Central memory CD8-positive, alpha-beta T cell (primary cell): ENCODE measurements at regions not wholly inside any gene's neighbourhood (a gene's known extent, or its start where the extent isn't known, plus 50 kb on each side); places are given as distances from the start of the nearest gene placed in this dataset.
"Not testable (repeated sequence)": the region's sequence is repeated elsewhere in the genome, so short reads cannot be mapped to it uniquely, and the experiment has no call there.

ENCODE experiments used
- ATAC-seq: fragments of 150-1000 bp; cut with Tn5 transposase; replicated peaks from 2 replicates; pipeline ENCODE4 v1.10.0; 2022; ENCODE audit warnings: mild to moderate bottlenecking, moderate FRiP score, moderate number of reproducible peaks; ENCODE audit not compliant: poor library complexity, severe bottlenecking; ENCODE audit errors: extremely low read depth
- DNase-seq, 2 donors: peaks; one replicate each; pipeline ENCODE4 v3.0.0; 2021; ENCODE audit warnings: low spot score in 2 of 2
- H3K27ac Mint-ChIP-seq: one replicate; pipeline ENCODE4 v1.8.0; 2022; ENCODE audit warnings: low read depth, mild to moderate bottlenecking, moderate library complexity, mixed read lengths
- H3K27me3 Mint-ChIP-seq: one replicate; pipeline ENCODE4 v1.8.0; 2022; ENCODE audit warnings: mixed read lengths
- H3K36me3 Mint-ChIP-seq: one replicate; pipeline ENCODE4 v1.8.0; 2022; ENCODE audit warnings: mild to moderate bottlenecking, moderate library complexity, mixed read lengths; ENCODE audit not compliant: insufficient read depth
- H3K4me1 Mint-ChIP-seq: one replicate; pipeline ENCODE4 v1.8.0; 2022; ENCODE audit warnings: mixed read lengths
- H3K4me3 Mint-ChIP-seq: one replicate; pipeline ENCODE4 v1.8.0; 2022; ENCODE audit warnings: mild to moderate bottlenecking, moderate library complexity, mixed read lengths
- H3K9me3 Mint-ChIP-seq: one replicate; pipeline ENCODE4 v1.8.0; 2022; ENCODE audit warnings: mixed read lengths

DNA sequence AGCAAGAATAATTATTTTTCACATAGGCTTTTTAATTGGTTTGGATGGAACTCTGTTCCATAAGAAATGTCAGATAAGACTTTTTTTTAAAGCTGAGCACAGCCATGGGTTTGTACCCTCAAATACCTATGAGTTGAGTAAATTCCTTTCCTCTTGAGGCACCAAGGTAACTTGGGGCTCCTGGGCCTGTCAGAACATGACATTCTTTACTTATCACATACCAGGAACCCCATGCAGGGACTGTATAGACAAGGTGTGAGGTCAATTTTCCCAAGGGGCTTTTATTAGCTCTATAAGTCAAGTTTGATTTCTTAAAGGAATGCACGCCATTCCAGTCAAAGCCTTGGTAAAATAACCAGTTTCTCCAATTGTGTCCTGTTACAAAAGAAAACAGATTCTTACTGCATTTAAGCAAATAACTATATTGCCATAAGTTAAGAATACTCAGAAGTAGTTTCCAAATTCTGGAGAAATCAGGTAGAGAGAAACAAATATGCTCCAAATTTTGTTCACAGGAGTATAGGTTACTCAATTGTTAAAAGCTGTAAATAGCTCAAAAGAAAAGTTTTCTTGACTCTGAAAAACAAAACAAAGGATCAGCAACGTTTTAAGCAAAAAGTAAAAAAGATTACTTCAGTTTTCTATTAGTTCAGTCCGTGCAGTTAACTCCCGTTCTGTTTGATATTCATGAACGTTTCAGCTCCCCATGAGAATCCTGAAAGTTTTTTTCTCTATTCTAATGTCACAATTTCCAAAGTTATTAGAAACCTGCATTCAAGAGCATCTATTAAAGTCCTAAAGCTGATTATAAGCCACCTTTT lies 167.5 kb upstream of the NAMPT start:
- H3K4me1 Mint-ChIP-seq: no peaks in the 10 kb centered on the region
- no peak overlapping the region for H3K4me3 Mint-ChIP-seq
- H3K27ac Mint-ChIP-seq: no peak overlapping the region
- no peak for DNase-seq
- H3K36me3 Mint-ChIP-seq: no peaks in the 10 kb centered on the region
- peaks cover 23% of the 10 kb centered on the region for H3K27me3 Mint-ChIP-seq
- H3K9me3 Mint-ChIP-seq: no peaks in the 10 kb centered on the region
- no peak for ATAC-seq

DNA sequence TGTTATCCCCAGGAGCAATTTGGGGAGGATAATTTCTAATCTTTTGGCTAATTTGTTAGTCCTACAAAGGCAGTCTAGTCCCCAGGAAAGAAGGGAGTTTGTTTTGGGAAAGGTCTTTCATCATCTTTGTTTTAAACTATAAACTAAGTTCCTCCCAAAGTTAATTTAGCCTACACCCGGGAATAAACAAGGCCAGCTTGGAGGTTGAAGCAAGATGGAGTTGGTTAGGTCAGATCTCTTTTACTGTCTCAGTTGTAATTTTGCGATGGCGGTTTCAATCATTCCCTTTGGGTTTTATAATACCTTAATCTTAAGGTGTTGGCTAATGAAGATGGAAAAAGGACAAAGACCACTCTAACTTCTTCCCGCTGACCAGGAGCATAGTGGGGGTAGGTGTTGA lies 166.4 kb upstream of the NAMPT start:
- Mint-ChIP-seq H3K9me3 (no peaks in the 10 kb centered on the region), H3K4me3 (no peak overlapping the region), H3K27me3 (peaks cover 23% of the 10 kb centered on the region), H3K27ac (no peak overlapping the region), H3K36me3 (no peaks in the 10 kb centered on the region), H3K4me1 (no peaks in the 10 kb centered on the region)
- DNase-seq (no peak), ATAC-seq (no peak)

DNA sequence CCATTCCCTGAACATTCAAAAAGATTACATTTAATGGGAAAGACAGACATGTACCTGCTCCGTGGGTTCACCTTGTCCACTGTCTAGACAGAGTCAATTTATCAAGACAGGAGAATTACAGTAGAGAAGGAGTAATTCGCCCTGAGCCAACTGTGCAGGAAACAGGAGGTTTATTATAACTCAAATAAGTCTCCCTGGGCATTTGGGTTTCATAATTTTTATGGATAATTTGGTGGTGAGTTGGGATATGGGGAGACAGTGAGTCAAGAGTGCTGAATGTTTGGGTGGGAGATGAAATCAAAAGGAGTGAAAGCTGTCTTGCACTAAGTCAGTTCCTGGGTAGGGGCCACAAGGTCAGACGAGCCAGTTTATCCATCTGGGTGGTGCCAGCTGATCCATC lies 165.9 kb upstream of the NAMPT start:
- Mint-ChIP-seq H3K9me3 (no peaks in the 10 kb centered on the region), H3K36me3 (no peaks in the 10 kb centered on the region), H3K27me3 (peaks cover 23% of the 10 kb centered on the region), H3K4me3 (no peak overlapping the region), H3K4me1 (no peaks in the 10 kb centered on the region), H3K27ac (no peak overlapping the region)
- DNase-seq (no peak), ATAC-seq (no peak)

DNA sequence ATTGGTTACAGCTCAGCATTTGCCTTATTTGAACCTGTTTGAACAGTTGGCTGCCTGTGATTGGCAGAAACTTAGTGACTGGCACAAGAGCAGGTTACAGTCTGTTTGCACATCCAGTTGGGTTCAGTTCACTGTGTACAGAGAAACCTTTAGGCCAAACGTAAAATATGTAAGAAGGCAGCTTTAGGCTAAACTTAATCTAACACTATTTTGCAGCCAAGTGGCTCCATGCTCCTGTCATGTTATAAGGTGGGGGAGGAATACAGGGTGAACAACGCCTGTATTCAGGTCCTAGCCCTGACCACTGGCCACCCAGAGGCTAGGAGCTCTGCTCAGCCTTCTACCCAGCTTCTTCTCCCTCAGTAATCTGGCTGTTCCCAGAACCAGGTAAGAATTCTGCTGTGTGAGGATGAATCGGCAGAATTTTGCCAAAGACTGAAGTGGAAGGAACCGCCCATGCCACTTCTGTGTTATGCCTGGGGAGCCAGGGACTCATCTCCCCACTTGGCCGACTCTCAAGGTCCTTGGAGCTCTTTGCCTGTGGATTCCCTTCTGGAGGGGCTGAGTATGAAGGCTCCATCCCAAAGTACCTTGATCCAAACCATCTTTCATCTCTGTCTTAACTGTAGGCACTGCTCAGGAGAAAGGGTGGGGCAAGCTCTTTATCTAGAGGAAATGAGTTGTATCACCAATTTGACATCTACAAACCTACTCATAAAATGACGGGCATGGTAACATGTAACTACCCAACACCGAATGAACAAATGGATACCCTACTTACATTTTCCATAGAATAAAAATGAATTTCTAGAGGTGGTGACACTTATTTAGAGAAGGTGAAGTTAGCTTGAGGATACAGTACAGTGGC lies 164.4 kb upstream of the NAMPT start:
- ATAC-seq (no peak), DNase-seq (no peak)
- Mint-ChIP-seq H3K27ac (no peak overlapping the region), H3K4me1 (no peaks in the 10 kb centered on the region), H3K4me3 (no peak overlapping the region), H3K9me3 (no peaks in the 10 kb centered on the region), H3K27me3 (peaks cover 23% of the 10 kb centered on the region), H3K36me3 (no peaks in the 10 kb centered on the region)

DNA sequence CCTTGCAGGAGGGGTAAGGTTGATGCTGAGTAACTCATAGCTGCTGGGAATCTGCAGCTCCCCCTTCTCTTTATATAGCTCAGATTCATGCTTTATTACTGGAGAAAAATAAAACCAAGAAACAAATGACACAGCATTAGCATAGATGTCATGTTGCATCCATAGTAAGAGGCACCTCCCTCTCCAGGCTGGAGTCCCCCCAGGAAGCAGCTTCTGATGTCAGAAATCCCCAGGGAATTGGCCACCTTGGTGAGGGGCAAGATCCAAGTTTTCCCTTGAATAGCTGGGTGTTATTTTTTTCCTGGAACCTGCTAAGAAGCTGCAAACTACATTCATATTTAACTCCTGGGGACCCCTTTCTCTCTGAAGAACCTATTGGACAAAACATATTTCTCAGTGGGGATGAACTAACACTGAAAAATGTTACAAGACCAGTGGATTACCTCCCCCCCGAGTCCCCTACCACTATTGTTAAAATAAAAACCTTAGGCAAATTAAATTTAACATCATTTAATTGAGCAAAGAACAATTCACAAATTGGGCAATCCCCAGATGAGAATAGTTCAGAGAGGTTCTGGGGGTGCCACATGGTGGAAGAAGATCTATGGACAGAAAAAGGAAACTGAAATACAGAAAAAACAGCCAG lies 163.7 kb upstream of the NAMPT start:
- Mint-ChIP-seq H3K4me3 (no peak overlapping the region), H3K36me3 (no peaks in the 10 kb centered on the region), H3K4me1 (no peaks in the 10 kb centered on the region), H3K27ac (no peak overlapping the region), H3K9me3 (no peaks in the 10 kb centered on the region), H3K27me3 (peaks cover 24% of the 10 kb centered on the region)
- no peak for DNase-seq
- ATAC-seq: no peak

DNA sequence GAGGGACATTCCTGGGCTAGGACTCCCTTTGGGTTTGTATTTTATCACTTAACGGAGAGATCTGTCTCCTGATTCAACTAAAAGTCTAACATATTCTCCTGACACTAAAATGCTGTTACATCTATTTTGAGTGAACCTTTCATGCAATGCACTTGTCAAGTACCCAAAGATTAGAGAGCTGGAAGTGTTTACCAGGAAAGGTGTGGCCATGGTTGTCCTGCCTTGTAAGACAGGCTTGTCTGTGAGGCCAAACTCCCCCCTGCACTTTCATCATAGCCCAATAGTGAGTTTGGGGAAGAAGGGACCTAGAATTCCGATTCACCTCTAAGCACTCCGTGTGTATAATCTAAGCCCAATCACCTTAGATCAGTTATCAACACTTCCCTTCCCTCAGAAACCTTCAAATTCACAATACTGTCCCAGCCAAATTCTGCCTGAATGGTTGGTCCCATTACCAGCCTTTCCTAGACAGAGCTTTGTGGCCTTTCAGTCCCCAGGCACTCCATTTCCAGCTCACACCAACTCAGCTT lies 162.6 kb upstream of the NAMPT start:
- ATAC-seq: no peak

DNA sequence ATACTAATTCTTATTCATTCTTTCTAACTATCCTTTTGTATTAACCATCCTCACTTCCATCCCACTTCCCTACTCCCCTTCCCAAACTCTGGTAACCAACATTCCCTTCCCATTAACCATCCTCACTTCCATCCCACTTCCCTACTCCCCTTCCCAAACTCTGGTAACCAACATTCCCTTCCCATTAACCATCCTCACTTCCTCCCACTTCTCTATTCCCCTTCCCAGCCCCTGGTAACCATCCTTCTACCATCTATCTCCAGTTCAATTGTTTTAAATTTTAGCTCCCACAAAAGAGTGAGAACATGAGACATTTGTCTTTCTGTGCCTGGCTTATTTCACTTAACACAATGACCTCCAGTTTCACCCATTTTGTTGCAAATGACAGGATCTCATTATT lies 160.6 kb upstream of the NAMPT start:
- H3K4me3 Mint-ChIP-seq, H3K36me3 Mint-ChIP-seq, H3K9me3 Mint-ChIP-seq, ATAC-seq, DNase-seq, H3K4me1 Mint-ChIP-seq, H3K27ac Mint-ChIP-seq: not testable (repeated sequence)
- H3K27me3 Mint-ChIP-seq: peaks cover 43% of the 10 kb centered on the region

More for the DNA sequence above, 162.6 kb upstream of the NAMPT start:
- no peak overlapping the region for H3K27ac Mint-ChIP-seq
- H3K4me3 Mint-ChIP-seq: no peak overlapping the region
- no peaks in the 10 kb centered on the region for H3K4me1 Mint-ChIP-seq
- no peaks in the 10 kb centered on the region for H3K36me3 Mint-ChIP-seq
- no peak for DNase-seq
- peaks cover 34% of the 10 kb centered on the region for H3K27me3 Mint-ChIP-seq
- no peaks in the 10 kb centered on the region for H3K9me3 Mint-ChIP-seq

DNA sequence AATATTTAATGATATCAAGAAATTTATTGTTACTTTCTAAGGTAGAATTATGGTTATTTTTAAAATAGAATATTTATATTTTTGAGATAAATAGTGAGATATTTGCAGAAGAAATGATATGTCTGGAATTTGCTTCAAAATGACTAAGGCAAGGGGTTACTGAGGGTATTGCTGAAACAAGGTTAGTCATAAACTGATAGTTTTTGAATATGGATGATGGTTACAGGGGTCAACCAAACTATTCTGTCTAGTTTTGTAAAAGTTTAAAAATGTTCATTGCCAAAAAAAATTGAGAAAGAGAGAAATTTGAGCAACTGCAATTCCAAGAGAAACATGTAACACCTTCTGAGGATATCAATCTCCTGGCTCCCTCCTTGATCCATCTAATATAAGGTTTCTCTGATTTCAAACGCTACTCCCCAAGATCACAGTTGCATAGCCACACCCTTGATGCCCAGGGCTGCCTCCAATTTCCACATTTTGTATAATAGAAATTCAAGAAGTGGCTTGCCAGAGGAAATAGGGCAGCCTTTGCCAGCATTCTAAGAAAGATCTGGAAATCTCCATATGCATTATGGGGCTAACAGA lies 159.4 kb upstream of the NAMPT start:
- Mint-ChIP-seq H3K4me1 (no peaks in the 10 kb centered on the region), H3K27ac (no peak overlapping the region), H3K9me3 (no peaks in the 10 kb centered on the region), H3K27me3 (peaks cover 55% of the 10 kb centered on the region), H3K4me3 (no peak overlapping the region), H3K36me3 (no peaks in the 10 kb centered on the region)
- ATAC-seq (no peak), DNase-seq (no peak)

DNA sequence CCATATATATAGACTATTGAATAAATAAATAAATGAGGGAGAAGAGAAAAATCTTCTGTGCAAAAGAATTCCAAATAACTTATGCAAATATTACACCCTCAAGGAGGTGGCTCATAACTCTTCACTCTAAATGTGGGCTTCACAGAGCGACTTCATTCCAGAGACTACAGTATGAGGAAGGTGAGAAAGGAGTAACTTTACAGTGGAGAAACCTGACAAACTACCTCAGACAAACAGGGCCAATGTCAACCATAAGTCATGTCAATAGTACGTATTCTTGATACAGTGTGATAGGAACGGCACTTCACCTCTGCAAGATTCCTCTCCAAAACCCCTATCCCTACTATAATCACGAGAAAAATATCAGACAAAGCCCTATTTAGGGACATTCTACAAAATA lies 158.4 kb upstream of the NAMPT start:
- H3K27ac Mint-ChIP-seq: no peak overlapping the region
- DNase-seq: no peak
- peaks cover 2% of the 10 kb centered on the region for H3K36me3 Mint-ChIP-seq
- no peak overlapping the region for H3K4me3 Mint-ChIP-seq
- no peak for ATAC-seq
- no peaks in the 10 kb centered on the region for H3K4me1 Mint-ChIP-seq
- H3K9me3 Mint-ChIP-seq: no peaks in the 10 kb centered on the region
- peaks cover 59% of the 10 kb centered on the region for H3K27me3 Mint-ChIP-seq

DNA sequence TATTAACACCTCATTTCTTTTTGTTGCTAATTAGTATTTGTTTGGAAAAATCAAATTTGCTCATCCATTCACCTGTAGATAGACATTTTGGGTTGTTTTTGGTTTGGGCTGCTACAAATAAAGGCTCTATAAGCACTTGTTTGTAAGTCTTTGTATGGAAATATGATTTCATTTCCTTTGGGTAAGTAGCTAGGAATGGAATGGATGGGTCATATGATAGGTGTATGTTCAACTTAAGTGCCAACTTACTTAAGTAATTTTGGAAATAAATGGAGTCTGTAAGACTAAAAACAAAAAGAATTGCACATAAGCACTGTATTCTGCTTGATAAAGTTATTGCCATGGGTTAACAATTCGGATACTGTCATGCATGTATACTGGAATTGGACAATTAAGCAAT lies 157.7 kb upstream of the NAMPT start:
- H3K27me3 Mint-ChIP-seq: peaks cover 52% of the 10 kb centered on the region
- no peak for DNase-seq
- H3K4me3 Mint-ChIP-seq: no peak overlapping the region
- H3K9me3 Mint-ChIP-seq: no peaks in the 10 kb centered on the region
- ATAC-seq: no peak
- H3K36me3 Mint-ChIP-seq: peaks cover 2% of the 10 kb centered on the region
- H3K27ac Mint-ChIP-seq: no peak overlapping the region
- no peaks in the 10 kb centered on the region for H3K4me1 Mint-ChIP-seq

DNA sequence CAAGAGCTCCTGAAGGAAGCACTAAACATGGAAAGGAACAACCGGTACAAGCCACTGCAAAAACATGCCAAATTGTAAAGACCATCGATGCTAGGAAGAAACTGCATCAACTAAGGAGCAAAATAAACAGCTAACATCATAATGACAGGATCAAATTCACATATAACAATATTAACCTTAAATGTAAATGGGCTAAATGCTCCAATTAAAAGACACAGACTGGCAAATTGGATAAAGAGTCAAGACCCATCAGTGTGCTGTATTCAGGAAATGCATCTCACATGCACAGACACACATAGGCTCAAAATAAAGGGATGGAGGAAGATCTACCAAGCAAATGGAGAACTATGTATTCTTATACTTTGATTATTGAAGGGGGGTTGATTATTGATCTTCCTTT lies 156.6 kb upstream of the NAMPT start:
- H3K9me3 Mint-ChIP-seq, H3K4me3 Mint-ChIP-seq, H3K36me3 Mint-ChIP-seq, H3K4me1 Mint-ChIP-seq, H3K27ac Mint-ChIP-seq, ATAC-seq, DNase-seq: not testable (repeated sequence)
- peaks cover 49% of the 10 kb centered on the region for H3K27me3 Mint-ChIP-seq

DNA sequence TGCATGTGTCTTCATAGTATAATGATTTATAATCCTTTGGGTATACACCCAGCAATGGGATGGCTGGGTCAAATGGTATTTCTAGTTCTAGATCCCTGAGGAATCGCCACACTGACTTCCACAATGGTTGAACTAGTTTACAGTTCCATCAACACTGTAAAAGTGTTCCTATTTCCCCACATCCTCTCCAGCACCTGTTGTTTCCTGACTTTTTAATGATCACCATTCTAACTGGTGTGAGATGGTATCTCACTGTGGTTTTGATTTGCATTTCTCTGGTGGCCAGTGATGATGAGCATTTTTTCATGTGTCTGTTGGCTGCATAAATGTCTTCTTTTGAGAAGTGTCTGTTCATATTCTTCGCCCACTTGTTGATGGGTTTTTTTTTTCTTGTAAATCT lies 152.2 kb upstream of the NAMPT start:
- H3K27ac Mint-ChIP-seq, H3K4me3 Mint-ChIP-seq, ATAC-seq, H3K9me3 Mint-ChIP-seq, DNase-seq, H3K36me3 Mint-ChIP-seq, H3K4me1 Mint-ChIP-seq: not testable (repeated sequence)
- H3K27me3 Mint-ChIP-seq: peaks cover 51% of the 10 kb centered on the region
